ENCODE measurements at regions not wholly inside any gene's neighbourhood (a gene's known extent, or its start where the extent isn't known, plus 50 kb on each side); places are given as distances from the start of the nearest gene placed in this dataset.

DNA sequence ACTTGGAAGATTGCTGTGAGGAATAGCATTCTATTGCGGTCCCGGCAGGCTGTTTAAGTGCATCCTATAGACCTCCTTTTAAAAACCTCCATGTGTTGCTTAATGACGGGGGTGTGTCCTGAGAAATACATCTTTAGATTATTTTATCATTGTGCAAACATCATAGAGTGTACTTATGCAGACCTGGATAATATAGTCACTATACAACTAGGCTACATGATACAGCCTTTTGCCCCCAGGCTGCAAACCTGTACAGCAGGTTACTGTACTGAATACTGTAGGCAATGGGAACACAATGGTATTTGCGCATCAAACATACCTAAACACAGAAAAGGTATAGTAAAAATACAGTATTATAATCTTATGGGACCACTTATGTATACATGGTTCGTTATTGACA, 175.6 kb downstream of the RNF144B start:
- TF ChIP-seq TEAD4 (IDR thresholded peaks at IDR 0.05), result no peak
- TF ChIP-seq EGR1 (IDR thresholded peaks at IDR 0.05), result no peak
